Astrocyte (in vitro differentiated cells and primary cell): ENCODE measurements at regions not wholly inside any gene's neighbourhood (a gene's known extent, or its start where the extent isn't known, plus 50 kb on each side); places are given as distances from the start of the nearest gene placed in this dataset.
"Not testable (repeated sequence)": the region's sequence is repeated elsewhere in the genome, so short reads cannot be mapped to it uniquely, and the experiment has no call there.

Experiments used
- DNase-seq: peaks from one replicate; pipeline ENCODE4 v3.0.0-alpha.2; 2010; ENCODE audit warnings: low read depth
- FAIRE-seq: peaks from 2 replicates; lab custom pipeline; 2011; peaks lifted over from hg19 to GRCh38; lab: Jason Lieb, UNC
- H2AFZ ChIP-seq: 2 replicates; pipeline ENCODE4 v1.6.0; 2012; ENCODE audit warnings: low read depth, low read length, inconsistent platforms
- H3K27ac ChIP-seq: 2 replicates; pipeline ENCODE4 v1.5.1; 2011; ENCODE audit warnings: low read depth, low read length, inconsistent platforms
- H3K27me3 ChIP-seq: 2 replicates; pipeline ENCODE4 v1.6.0; 2011; ENCODE audit warnings: low read length, inconsistent platforms; ENCODE audit not compliant: insufficient read depth
- H3K36me3 ChIP-seq: 2 replicates; pipeline ENCODE4 v1.5.1; 2011; ENCODE audit warnings: low read length, inconsistent platforms; ENCODE audit not compliant: insufficient read depth
- H3K4me1 ChIP-seq: 2 replicates; pipeline ENCODE4 v1.5.1; 2011; ENCODE audit warnings: low read length, inconsistent platforms; ENCODE audit not compliant: insufficient read depth
- H3K4me2 ChIP-seq: 2 replicates; pipeline ENCODE4 v1.6.0; 2012; ENCODE audit warnings: low read length, inconsistent platforms
- H3K4me3 ChIP-seq: 2 replicates; pipeline ENCODE4 v1.5.1; 2011; ENCODE audit warnings: low read depth, mild to moderate bottlenecking, low read length, inconsistent platforms; ENCODE audit not compliant: insufficient read depth
- H3K79me2 ChIP-seq: 2 replicates; pipeline ENCODE4 v1.6.0; 2012; ENCODE audit warnings: mild to moderate bottlenecking, low read length, inconsistent platforms; ENCODE audit not compliant: insufficient read depth
- H3K9ac ChIP-seq: 2 replicates; pipeline ENCODE4 v1.6.0; 2012; ENCODE audit warnings: mild to moderate bottlenecking, low read length, inconsistent platforms
- H3K9me3 ChIP-seq: 2 replicates; pipeline ENCODE4 v1.5.1; 2012; ENCODE audit warnings: low read depth, mild to moderate bottlenecking, low read length, inconsistent platforms; ENCODE audit not compliant: insufficient read depth
- H4K20me1 ChIP-seq: 2 replicates; pipeline ENCODE4 v1.6.0; 2012; ENCODE audit warnings: low read length, inconsistent platforms; ENCODE audit not compliant: insufficient read depth
- H3K27ac Mint-ChIP-seq: one replicate; pipeline ENCODE4 v1.8.0; 2021; ENCODE audit warnings: mild to moderate bottlenecking, mixed read lengths; ENCODE audit not compliant: unreplicated experiment
- H3K27me3 Mint-ChIP-seq: one replicate; pipeline ENCODE4 v1.8.0; 2021; ENCODE audit warnings: low read depth, mixed read lengths; ENCODE audit not compliant: unreplicated experiment
- H3K36me3 Mint-ChIP-seq: one replicate; pipeline ENCODE4 v1.8.0; 2021; ENCODE audit warnings: low read depth, mixed read lengths; ENCODE audit not compliant: unreplicated experiment
- H3K4me1 Mint-ChIP-seq: one replicate; pipeline ENCODE4 v1.8.0; 2021; ENCODE audit warnings: low read depth, mixed read lengths; ENCODE audit not compliant: unreplicated experiment
- H3K4me3 Mint-ChIP-seq: one replicate; pipeline ENCODE4 v1.8.0; 2021; ENCODE audit warnings: mild to moderate bottlenecking, moderate library complexity, mixed read lengths; ENCODE audit not compliant: unreplicated experiment
- H3K9me3 Mint-ChIP-seq: one replicate; pipeline ENCODE4 v1.8.0; 2021; ENCODE audit warnings: mild to moderate bottlenecking, mixed read lengths; ENCODE audit not compliant: unreplicated experiment
- CTCF ChIP-seq: IDR thresholded peaks from 2 replicates; pipeline ENCODE4 v1.5.1; 2011; ENCODE audit warnings: low read depth, mild to moderate bottlenecking, inconsistent platforms, low read length, moderate library complexity; ENCODE audit not compliant: insufficient read depth
- EZH2 ChIP-seq: IDR thresholded peaks from 2 replicates; pipeline ENCODE4 v1.6.1; 2012; ENCODE audit warnings: mild to moderate bottlenecking, low read length, inconsistent platforms; ENCODE audit not compliant: insufficient read depth

- no peaks in the 10 kb centered on the region for H3K36me3 ChIP-seq
- Mint-ChIP-seq H3K27me3 (no peaks in the 10 kb centered on the region), H3K27ac (no peak overlapping the region), H3K4me1 (peaks cover 1% of the 10 kb centered on the region), H3K4me3 (no peak overlapping the region), H3K36me3 (no peaks in the 10 kb centered on the region), H3K9me3 (no peaks in the 10 kb centered on the region)
- no peak overlapping the region for H2AFZ ChIP-seq
- H4K20me1 ChIP-seq, result no peaks in the 10 kb centered on the region
- DNase-seq (no peak), FAIRE-seq (no peak)
- TF ChIP-seq EZH2 (no peak), CTCF (no peak)
- H3K9ac ChIP-seq, result no peak overlapping the region
- H3K79me2 ChIP-seq, result no peaks in the 10 kb centered on the region
- H3K27ac ChIP-seq, result no peak overlapping the region
- no peaks in the 10 kb centered on the region for H3K4me1 ChIP-seq
- no peaks in the 10 kb centered on the region for H3K27me3 ChIP-seq
- H3K4me3 ChIP-seq, result no peak overlapping the region
- H3K4me2 ChIP-seq, result no peak overlapping the region
- H3K9me3 ChIP-seq, result no peaks in the 10 kb centered on the region
Measured at GRCh38 chr20:39738651-39739050, 776.5 kb downstream of the DHX35 start.

GRCh38 chr20:39736434-39737327 lies 774.5 kb downstream of the DHX35 start:
- H3K4me3 ChIP-seq, result no peak overlapping the region
- Mint-ChIP-seq H3K4me1 (peaks cover 1% of the 10 kb centered on the region), H3K27me3 (no peaks in the 10 kb centered on the region), H3K4me3 (no peak overlapping the region), H3K9me3 (no peaks in the 10 kb centered on the region), H3K36me3 (no peaks in the 10 kb centered on the region), H3K27ac (no peak overlapping the region)
- no peaks in the 10 kb centered on the region for H3K4me1 ChIP-seq
- H4K20me1 ChIP-seq, result no peaks in the 10 kb centered on the region
- TF ChIP-seq CTCF, result no peak
- no peak for TF ChIP-seq EZH2
- no peak overlapping the region for H3K27ac ChIP-seq
- DNase-seq (no peak), FAIRE-seq (no peak)
- H3K36me3 ChIP-seq, result no peaks in the 10 kb centered on the region
- H3K9ac ChIP-seq, result no peak overlapping the region
- H3K27me3 ChIP-seq, result no peaks in the 10 kb centered on the region
- no peaks in the 10 kb centered on the region for H3K79me2 ChIP-seq
- H3K9me3 ChIP-seq, result no peaks in the 10 kb centered on the region
- no peak overlapping the region for H3K4me2 ChIP-seq
- H2AFZ ChIP-seq, result no peak overlapping the region

GRCh38 chr20:39725513-39725912 lies 763.4 kb downstream of the DHX35 start:
- H3K79me2 ChIP-seq, H3K27me3 ChIP-seq, H2AFZ ChIP-seq, FAIRE-seq, H3K36me3 Mint-ChIP-seq, H4K20me1 ChIP-seq, H3K9me3 ChIP-seq, H3K4me1 Mint-ChIP-seq, H3K9ac ChIP-seq, H3K4me2 ChIP-seq, H3K27me3 Mint-ChIP-seq, DNase-seq, H3K36me3 ChIP-seq, H3K27ac Mint-ChIP-seq, H3K27ac ChIP-seq, H3K4me1 ChIP-seq, H3K4me3 Mint-ChIP-seq, H3K4me3 ChIP-seq: not testable (repeated sequence)
- peaks cover 34% of the 10 kb centered on the region for H3K9me3 Mint-ChIP-seq
